HG03521 (cell line): ENCODE measurements at regions not wholly inside any gene's neighbourhood (a gene's known extent, or its start where the extent isn't known, plus 50 kb on each side); places are given as distances from the start of the nearest gene placed in this dataset.

Experiments
- ATAC-seq: cut with Tn5 transposase; IDR thresholded peaks from one replicate; pipeline ENCODE4 v1.9.1; 2021; ENCODE audit warnings: mild to moderate bottlenecking, moderate library complexity; ENCODE audit not compliant: unreplicated experiment

GRCh38 chr10:84076047-84076388 lies 63.3 kb upstream of the GHITM start:
- ATAC-seq, result no peak

GRCh38 chr10:84076540-84077195 lies 62.6 kb upstream of the GHITM start:
- no peak for ATAC-seq

- no peak for ATAC-seq
These were observed 61.5 kb upstream of the GHITM start for GRCh38 chr10:84077768-84078167.

GRCh38 chr10:84078771-84079170 lies 60.5 kb upstream of the GHITM start:
- no peak for ATAC-seq

- no peak for ATAC-seq
These were observed 55.0 kb upstream of the GHITM start for GRCh38 chr10:84084342-84084741.

GRCh38 chr10:84087202-84087601 lies 52.1 kb upstream of the GHITM start:
- no peak for ATAC-seq

- ATAC-seq, result no peak
These were observed 50.7 kb upstream of the GHITM start for GRCh38 chr10:84088626-84089025.

- ATAC-seq, result no peak
These were observed 50.1 kb upstream of the GHITM start for GRCh38 chr10:84089162-84089561.
